Stimulated activated CD4-positive, alpha-beta T cell treated with anti-CD3 and anti-CD28 coated beads, Interleukin-4, amount 100 ng/mL, for 1 hour (primary cell): ENCODE measurements at regions not wholly inside any gene's neighbourhood (a gene's known extent, or its start where the extent isn't known, plus 50 kb on each side); places are given as distances from the start of the nearest gene placed in this dataset.
"Not testable (repeated sequence)": the region's sequence is repeated elsewhere in the genome, so short reads cannot be mapped to it uniquely, and the experiment has no call there.

ENCODE experiments used
- DNase-seq: peaks from one replicate; pipeline ENCODE4 v3.0.0-alpha.2; 2020

GRCh38 chr2:182598626-182599025 is 117.4 kb upstream of the DNAJC10 start:
- DNase-seq = no peak

- no peak for DNase-seq
These were observed 110.9 kb upstream of the DNAJC10 start for GRCh38 chr2:182605166-182605565.

- no peak for DNase-seq
These were observed 109.1 kb upstream of the DNAJC10 start for GRCh38 chr2:182606728-182607681.

GRCh38 chr2:182608181-182608845 is 107.7 kb upstream of the DNAJC10 start:
- DNase-seq = no peak

- DNase-seq = not testable (repeated sequence)
These were observed 107.1 kb upstream of the DNAJC10 start for GRCh38 chr2:182609005-182609404.

- no peak for DNase-seq
These were observed 105.8 kb upstream of the DNAJC10 start for GRCh38 chr2:182610231-182610630.

GRCh38 chr2:182611009-182611408 is 105.0 kb upstream of the DNAJC10 start:
- DNase-seq = no peak

GRCh38 chr2:182615036-182615435 is 101.0 kb upstream of the DNAJC10 start:
- DNase-seq = no peak

- DNase-seq = no peak
These were observed 99.3 kb upstream of the DNAJC10 start for GRCh38 chr2:182616471-182617393.

- no peak for DNase-seq
These were observed 97.4 kb upstream of the DNAJC10 start for GRCh38 chr2:182618672-182619079.

- no peak for DNase-seq
These were observed 96.8 kb upstream of the DNAJC10 start for GRCh38 chr2:182619276-182619675.

GRCh38 chr2:182621191-182621590 is 94.9 kb upstream of the DNAJC10 start:
- DNase-seq = no peak

GRCh38 chr2:182621810-182622209 is 94.2 kb upstream of the DNAJC10 start:
- DNase-seq = no peak

GRCh38 chr2:182622231-182622630 is 93.8 kb upstream of the DNAJC10 start:
- DNase-seq = no peak

- no peak for DNase-seq
These were observed 90.2 kb upstream of the DNAJC10 start for GRCh38 chr2:182625814-182626213.

GRCh38 chr2:182628916-182629315 is 87.1 kb upstream of the DNAJC10 start:
- no peak for DNase-seq

- no peak for DNase-seq
These were observed 85.8 kb upstream of the DNAJC10 start for GRCh38 chr2:182630207-182630606.

- DNase-seq = no peak
These were observed 84.8 kb upstream of the DNAJC10 start for GRCh38 chr2:182631299-182631698.

GRCh38 chr2:182634386-182634785 is 81.7 kb upstream of the DNAJC10 start:
- no peak for DNase-seq

GRCh38 chr2:182636699-182637098 is 79.4 kb upstream of the DNAJC10 start:
- no peak for DNase-seq

- no peak for DNase-seq
These were observed 77.4 kb upstream of the DNAJC10 start for GRCh38 chr2:182638667-182639066.

GRCh38 chr2:182639971-182640370 is 76.1 kb upstream of the DNAJC10 start:
- DNase-seq = no peak

GRCh38 chr2:182642328-182642727 is 73.7 kb upstream of the DNAJC10 start:
- peak; percentile 33 for DNase-seq
